HG02970 (cell line): ENCODE measurements at regions not wholly inside any gene's neighbourhood (a gene's known extent, or its start where the extent isn't known, plus 50 kb on each side); places are given as distances from the start of the nearest gene placed in this dataset.
"Not testable (repeated sequence)": the region's sequence is repeated elsewhere in the genome, so short reads cannot be mapped to it uniquely, and the experiment has no call there.

Experiments used
- ATAC-seq: cut with Tn5 transposase; IDR thresholded peaks from one replicate; pipeline ENCODE4 v1.9.1; 2021; ENCODE audit warnings: mild to moderate bottlenecking, moderate library complexity, moderate number of reproducible peaks; ENCODE audit not compliant: unreplicated experiment, low FRiP score

GRCh38 chr2:180927030-180927686 lies 53.2 kb upstream of the UBE2E3 start:
- no peak for ATAC-seq

GRCh38 chr2:180925700-180926099 lies 54.7 kb upstream of the UBE2E3 start:
- no peak for ATAC-seq

GRCh38 chr2:180924063-180924462 lies 56.3 kb upstream of the UBE2E3 start:
- ATAC-seq: no peak

GRCh38 chr2:180910831-180911665 lies 69.4 kb upstream of the UBE2E3 start:
- no peak for ATAC-seq

GRCh38 chr2:180907731-180908130 lies 72.7 kb upstream of the UBE2E3 start:
- no peak for ATAC-seq

- no peak for ATAC-seq
Observed at GRCh38 chr2:180905461-180905860, 74.9 kb upstream of the UBE2E3 start.

GRCh38 chr2:180905002-180905401 lies 75.4 kb upstream of the UBE2E3 start:
- no peak for ATAC-seq

- ATAC-seq: no peak
Observed at GRCh38 chr2:180901331-180901730, 79.1 kb upstream of the UBE2E3 start.

- no peak for ATAC-seq
Observed at GRCh38 chr2:180893752-180894151, 86.7 kb upstream of the UBE2E3 start.

- ATAC-seq: no peak
Observed at GRCh38 chr2:180892091-180892490, 88.3 kb upstream of the UBE2E3 start.

GRCh38 chr2:180891360-180891759 lies 89.0 kb upstream of the UBE2E3 start:
- ATAC-seq: no peak

GRCh38 chr2:180890781-180891180 lies 89.6 kb upstream of the UBE2E3 start:
- no peak for ATAC-seq

GRCh38 chr2:180882959-180883358 lies 97.4 kb upstream of the UBE2E3 start:
- ATAC-seq: no peak

GRCh38 chr2:180876506-180876905 lies 103.9 kb upstream of the UBE2E3 start:
- ATAC-seq: no peak

GRCh38 chr2:180873219-180873618 lies 107.2 kb upstream of the UBE2E3 start:
- no peak for ATAC-seq

GRCh38 chr2:180872781-180873180 lies 107.6 kb upstream of the UBE2E3 start:
- not testable (repeated sequence) for ATAC-seq

GRCh38 chr2:180872255-180872654 lies 108.2 kb upstream of the UBE2E3 start:
- ATAC-seq: no peak

- no peak for ATAC-seq
Observed at GRCh38 chr2:180871649-180872048, 108.8 kb upstream of the UBE2E3 start.

GRCh38 chr2:180849851-180850250 lies 130.6 kb upstream of the UBE2E3 start:
- ATAC-seq: no peak

GRCh38 chr2:180848393-180848792 lies 132.0 kb upstream of the UBE2E3 start:
- ATAC-seq: no peak

GRCh38 chr2:180846756-180847472 lies 133.5 kb upstream of the UBE2E3 start:
- no peak for ATAC-seq
